Lower lobe of right lung (tissue), 2 donors: ENCODE measurements at regions not wholly inside any gene's neighbourhood (a gene's known extent, or its start where the extent isn't known, plus 50 kb on each side); places are given as distances from the start of the nearest gene placed in this dataset.

Experiments
- ATAC-seq, 2 donors: fragments of 200-7000 bp; cut with Tn5 transposase; one replicate each; pipeline ENCODE4 v1.9.1; 2020 to 2022; ENCODE audit warnings: mild to moderate bottlenecking in 2 of 2, moderate library complexity in 2 of 2
- DNase-seq: peaks from one replicate; pipeline ENCODE4 v3.0.0-alpha.2; 2020
- H3K27ac ChIP-seq: fragments of 200-600 bp; one replicate; pipeline ENCODE4 v1.8.0; 2022
- H3K27me3 ChIP-seq: fragments of 200-600 bp; one replicate; pipeline ENCODE4 v1.8.0; 2022; ENCODE audit warnings: low read depth
- H3K36me3 ChIP-seq: fragments of 200-600 bp; one replicate; pipeline ENCODE4 v1.8.0; 2022; ENCODE audit warnings: mild to moderate bottlenecking
- H3K4me1 ChIP-seq: fragments of 200-600 bp; one replicate; pipeline ENCODE4 v1.8.0; 2022
- H3K4me3 ChIP-seq: fragments of 200-600 bp; one replicate; pipeline ENCODE4 v1.8.0; 2022; ENCODE audit warnings: mild to moderate bottlenecking
- H3K9me3 ChIP-seq: fragments of 200-600 bp; one replicate; pipeline ENCODE4 v1.8.0; 2022
- intact Hi-C: fragments of 100-400 bp; cut with DNase I; formaldehyde crosslinking; loops from one replicate; pipeline ENCODE4 v1.11.0; 2022
- TF ChIP-seq, protein P1 (sequence below): fragments of 200-600 bp; IDR thresholded peaks from one replicate; pipeline ENCODE4 v1.8.0; 2022; ENCODE audit warnings: antibody characterized with exemption, mild to moderate bottlenecking
- donor health status: DM: no; HTN: yes; CAD: no; lungs with severe emphysema.

DNA sequence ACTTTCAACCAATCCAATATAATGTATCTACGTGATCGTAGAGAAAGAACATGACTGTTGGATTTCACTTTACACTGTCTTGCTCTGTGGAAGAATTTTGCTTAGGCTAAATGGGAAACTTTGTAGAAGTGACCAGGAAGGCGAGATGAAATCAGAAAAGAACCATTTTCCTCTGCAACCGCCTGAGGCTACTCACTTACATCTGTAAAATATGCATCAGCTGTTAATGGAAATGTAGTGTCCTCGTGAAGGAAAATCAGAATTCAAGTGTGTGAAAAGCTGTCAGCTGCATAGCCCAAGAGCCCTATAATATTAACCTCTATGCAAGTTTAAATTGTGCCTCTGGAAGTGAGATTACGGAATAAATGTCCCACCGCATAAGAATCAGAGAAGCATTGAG is 277.9 kb downstream of the C6orf118 start:
- no peaks in the 10 kb centered on the region for H3K36me3 ChIP-seq
- TF ChIP-seq, protein P1, sequence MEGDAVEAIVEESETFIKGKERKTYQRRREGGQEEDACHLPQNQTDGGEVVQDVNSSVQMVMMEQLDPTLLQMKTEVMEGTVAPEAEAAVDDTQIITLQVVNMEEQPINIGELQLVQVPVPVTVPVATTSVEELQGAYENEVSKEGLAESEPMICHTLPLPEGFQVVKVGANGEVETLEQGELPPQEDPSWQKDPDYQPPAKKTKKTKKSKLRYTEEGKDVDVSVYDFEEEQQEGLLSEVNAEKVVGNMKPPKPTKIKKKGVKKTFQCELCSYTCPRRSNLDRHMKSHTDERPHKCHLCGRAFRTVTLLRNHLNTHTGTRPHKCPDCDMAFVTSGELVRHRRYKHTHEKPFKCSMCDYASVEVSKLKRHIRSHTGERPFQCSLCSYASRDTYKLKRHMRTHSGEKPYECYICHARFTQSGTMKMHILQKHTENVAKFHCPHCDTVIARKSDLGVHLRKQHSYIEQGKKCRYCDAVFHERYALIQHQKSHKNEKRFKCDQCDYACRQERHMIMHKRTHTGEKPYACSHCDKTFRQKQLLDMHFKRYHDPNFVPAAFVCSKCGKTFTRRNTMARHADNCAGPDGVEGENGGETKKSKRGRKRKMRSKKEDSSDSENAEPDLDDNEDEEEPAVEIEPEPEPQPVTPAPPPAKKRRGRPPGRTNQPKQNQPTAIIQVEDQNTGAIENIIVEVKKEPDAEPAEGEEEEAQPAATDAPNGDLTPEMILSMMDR: no peak
- H3K4me3 ChIP-seq: no peak overlapping the region
- no peaks in the 10 kb centered on the region for H3K27me3 ChIP-seq
- no peak for ATAC-seq
- no peak overlapping the region for H3K27ac ChIP-seq
- H3K9me3 ChIP-seq: no peaks in the 10 kb centered on the region
- no peak for DNase-seq
- intact Hi-C loops: no loop called here
- H3K4me1 ChIP-seq: no peaks in the 10 kb centered on the region

DNA sequence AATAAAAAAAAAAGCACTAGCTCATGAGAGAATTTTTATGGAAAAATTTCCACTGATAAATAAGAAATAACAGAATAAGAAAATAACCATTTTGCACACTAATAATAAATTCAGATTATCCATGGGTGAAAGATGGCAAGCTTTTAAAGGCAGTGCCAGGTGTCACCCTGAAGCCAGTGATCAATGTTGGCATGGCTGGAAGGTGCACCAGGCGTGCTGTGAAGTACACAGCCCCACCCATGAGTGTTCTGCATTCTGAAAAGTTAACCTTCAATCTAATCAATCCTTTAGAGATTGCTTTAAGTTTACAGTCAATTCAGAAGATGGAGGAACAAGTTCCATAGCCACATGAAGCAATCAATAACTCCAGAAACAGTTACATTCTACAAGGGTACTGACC is 284.4 kb downstream of the C6orf118 start:
- TF ChIP-seq, protein P1: no peak

DNA sequence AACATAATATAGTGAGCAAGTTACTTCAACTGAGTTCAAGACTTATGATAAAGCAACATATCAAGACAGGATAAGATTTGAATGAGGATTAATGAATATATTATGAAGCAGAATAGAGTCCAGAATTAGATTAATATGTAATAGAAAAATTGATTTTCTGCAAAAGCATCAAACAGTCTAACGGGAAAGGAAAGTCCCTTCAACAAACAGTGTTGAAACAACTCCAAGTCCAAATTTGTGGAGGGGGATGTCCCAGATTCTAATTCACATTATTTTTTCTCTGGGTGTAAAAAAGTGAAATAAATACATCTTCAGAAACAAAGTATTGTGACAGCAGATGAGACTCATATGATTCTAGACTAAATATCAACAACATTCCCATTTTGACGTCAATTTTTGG is 289.7 kb downstream of the C6orf118 start:
- H3K4me1 ChIP-seq: no peaks in the 10 kb centered on the region
- TF ChIP-seq, protein P1: no peak
- intact Hi-C loops: no loop called here

More for the DNA sequence above, 284.4 kb downstream of the C6orf118 start:
- H3K4me1 ChIP-seq: no peaks in the 10 kb centered on the region
- DNase-seq (no peak), ATAC-seq (no peak)
- no peaks in the 10 kb centered on the region for H3K27me3 ChIP-seq
- intact Hi-C loops: no loop called here
- H3K9me3 ChIP-seq: no peaks in the 10 kb centered on the region
- H3K27ac ChIP-seq: no peak overlapping the region
- H3K36me3 ChIP-seq: no peaks in the 10 kb centered on the region
- no peak overlapping the region for H3K4me3 ChIP-seq

DNA sequence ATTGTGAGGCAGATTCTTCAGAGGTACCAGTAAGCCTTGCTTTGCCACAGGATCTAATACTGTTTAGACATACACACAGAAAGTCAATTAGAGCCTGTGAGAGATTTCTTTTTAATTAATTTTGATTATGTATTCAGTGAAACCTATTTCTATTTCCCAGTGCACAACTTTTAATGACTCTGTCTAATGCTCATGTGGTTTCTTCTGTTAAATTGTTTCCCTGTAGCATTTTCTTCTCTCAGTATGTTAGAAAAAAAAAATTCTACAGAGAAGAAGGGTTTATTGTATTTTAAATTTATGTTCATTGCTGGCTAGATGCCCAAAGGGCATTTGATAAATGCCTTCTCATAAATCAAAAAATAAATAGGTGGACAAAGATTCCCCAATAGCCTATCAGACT is 293.7 kb downstream of the C6orf118 start:
- TF ChIP-seq, protein P1: no peak
- H3K27me3 ChIP-seq: no peaks in the 10 kb centered on the region
- no peak for ATAC-seq
- intact Hi-C loops: no loop called here
- no peak overlapping the region for H3K27ac ChIP-seq
- H3K36me3 ChIP-seq: no peaks in the 10 kb centered on the region
- no peaks in the 10 kb centered on the region for H3K4me1 ChIP-seq
- DNase-seq: no peak
- no peaks in the 10 kb centered on the region for H3K9me3 ChIP-seq
- H3K4me3 ChIP-seq: no peak overlapping the region

More for the DNA sequence above, 289.7 kb downstream of the C6orf118 start:
- ATAC-seq: no peak
- H3K9me3 ChIP-seq: no peaks in the 10 kb centered on the region
- no peak overlapping the region for H3K4me3 ChIP-seq
- DNase-seq: no peak
- no peaks in the 10 kb centered on the region for H3K27me3 ChIP-seq
- no peak overlapping the region for H3K27ac ChIP-seq
- H3K36me3 ChIP-seq: no peaks in the 10 kb centered on the region

DNA sequence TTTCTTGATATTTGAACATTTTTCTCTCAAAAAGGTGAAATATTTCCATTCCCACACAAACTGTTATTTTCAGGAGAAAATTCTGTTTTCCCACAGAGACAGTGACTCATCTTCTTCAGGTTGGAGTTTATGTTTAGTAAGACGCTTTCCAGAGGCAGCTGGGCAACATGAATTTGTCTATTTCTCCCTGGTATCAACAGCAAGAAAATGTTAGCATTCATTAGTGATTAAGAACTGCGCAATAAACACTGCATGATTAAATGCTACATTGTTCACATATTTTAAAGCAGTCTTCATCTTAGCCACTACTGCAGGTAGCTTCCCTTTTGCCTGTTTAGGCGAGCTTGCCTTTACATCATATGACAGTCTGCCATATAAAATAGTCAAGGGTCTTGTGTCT is 295.7 kb downstream of the C6orf118 start:
- H3K36me3 ChIP-seq: no peaks in the 10 kb centered on the region
- ATAC-seq: no peak
- TF ChIP-seq, protein P1: no peak
- no peaks in the 10 kb centered on the region for H3K9me3 ChIP-seq
- intact Hi-C loops: no loop called here
- no peak overlapping the region for H3K4me3 ChIP-seq
- no peak overlapping the region for H3K27ac ChIP-seq
- no peaks in the 10 kb centered on the region for H3K4me1 ChIP-seq
- no peaks in the 10 kb centered on the region for H3K27me3 ChIP-seq
- no peak for DNase-seq

DNA sequence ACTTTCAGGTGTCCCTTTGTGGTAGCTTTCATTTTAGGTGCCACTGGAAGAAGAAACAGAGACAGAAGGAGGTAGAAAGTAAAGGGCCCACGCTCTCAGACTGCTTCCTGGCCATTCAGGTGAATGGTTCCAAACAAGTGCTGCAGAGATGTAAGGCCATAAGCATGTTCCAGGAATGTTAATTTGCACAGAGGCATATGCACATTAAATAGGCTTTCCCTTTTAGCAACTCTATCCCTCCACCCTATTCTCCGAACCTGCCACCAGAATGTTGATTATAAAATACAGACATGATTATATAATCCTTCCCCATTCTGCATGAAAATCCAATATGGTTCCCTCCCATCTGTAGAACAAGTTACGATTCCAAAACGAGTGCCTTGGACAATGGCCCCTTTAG is 297.2 kb downstream of the C6orf118 start:
- no peak overlapping the region for H3K4me3 ChIP-seq
- H3K4me1 ChIP-seq: no peaks in the 10 kb centered on the region
- no peaks in the 10 kb centered on the region for H3K27me3 ChIP-seq
- no peaks in the 10 kb centered on the region for H3K36me3 ChIP-seq
- intact Hi-C loops: no loop called here
- H3K27ac ChIP-seq: no peak overlapping the region
- no peaks in the 10 kb centered on the region for H3K9me3 ChIP-seq
- TF ChIP-seq, protein P1: no peak
- ATAC-seq (no peak), DNase-seq (no peak)
